A549 (cell line): ENCODE measurements at regions not wholly inside any gene's neighbourhood (a gene's known extent, or its start where the extent isn't known, plus 50 kb on each side); places are given as distances from the start of the nearest gene placed in this dataset.

ENCODE experiments used
- CTCF ChIP-seq: fragments of >200 bp; sonication (Bioruptor Twin); formaldehyde crosslinking; IDR thresholded peaks from 3 replicates; pipeline ENCODE4 v1.5.1; 2016
- EP300 ChIP-seq, 2 experiments: fragments of >200 bp; sonication (Bioruptor Twin); formaldehyde crosslinking; IDR thresholded peaks; 2 replicates in 1 of 2; 3 replicates in 1 of 2; pipeline ENCODE4 v1.6.1; 2016 to 2017
- POLR2A ChIP-seq: IDR thresholded peaks from 2 replicates; pipeline ENCODE4 v1.6.1; 2012; ENCODE audit warnings: mild to moderate bottlenecking, low read length
- RARB ChIP-seq: fragments of 250-450 bp; sonication (Bioruptor Pico); IDR thresholded peaks from 2 replicates; pipeline ENCODE4 v1.8.0; 2021; ENCODE audit warnings: mild to moderate bottlenecking, moderate library complexity
- RCOR1 ChIP-seq: fragments of 150-350 bp; IDR thresholded peaks from 2 replicates; pipeline ENCODE4 v1.6.1; 2014; ENCODE audit warnings: antibody characterized with exemption, low read length, low read depth

- TF ChIP-seq CTCF (no peak), EP300 (IDR thresholded peaks at IDR 0.05) (no peak), POLR2A (no peak), RCOR1 (no peak), RARB (CRISPR knock-in tag) (no peak)
These were observed 113.3 kb upstream of the RAD23B start for GRCh38 chr9:107169796-107170195.
